ENCODE measurements at regions not wholly inside any gene's neighbourhood (a gene's known extent, or its start where the extent isn't known, plus 50 kb on each side); places are given as distances from the start of the nearest gene placed in this dataset.
"Not testable (repeated sequence)": the region's sequence is repeated elsewhere in the genome, so short reads cannot be mapped to it uniquely, and the experiment has no call there.

DNA sequence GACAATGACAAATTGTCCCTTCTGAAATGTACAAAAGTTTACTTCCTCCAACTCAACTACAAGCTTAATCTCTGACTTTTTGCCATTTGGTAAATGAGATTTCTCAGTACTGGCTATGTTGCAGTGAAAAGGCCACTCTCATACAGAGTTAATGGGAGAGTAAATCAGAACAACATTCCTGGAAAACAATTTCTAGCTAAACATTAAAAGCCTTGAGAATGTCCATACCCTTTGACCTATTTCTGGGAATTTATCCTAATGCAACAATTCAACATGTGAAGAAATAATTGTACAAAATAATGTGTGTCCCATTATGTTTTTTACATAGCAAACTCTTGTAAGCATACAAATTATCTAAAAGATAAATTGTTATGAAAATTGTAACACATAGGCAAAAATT lies 56.3 kb upstream of the SPEF2 start:
- DNase-seq (ENCODE audit: low read depth in 2 of 3, low spot score in 2 of 3) = no peak

DNA sequence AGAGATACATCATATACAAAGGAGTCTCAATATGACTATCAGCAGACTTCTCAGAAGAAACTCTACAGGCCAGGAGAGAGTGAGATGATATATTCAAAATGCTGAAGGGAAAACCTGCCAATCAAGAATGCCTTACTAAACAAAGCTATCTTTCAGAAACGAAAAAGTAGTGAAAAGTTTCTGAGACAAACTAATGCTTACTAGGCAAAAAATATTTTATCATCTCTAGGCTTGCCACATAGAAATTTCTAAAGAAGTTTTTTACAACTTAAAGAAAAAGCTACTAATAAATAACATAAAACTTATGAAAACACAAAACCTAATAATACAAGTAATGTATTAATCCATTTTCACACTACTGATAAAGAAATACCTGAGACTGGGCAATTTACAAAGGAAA lies 59.9 kb upstream of the SPEF2 start:
- DNase-seq (ENCODE audit: low read depth in 2 of 3, low spot score in 2 of 3) = no peak

DNA sequence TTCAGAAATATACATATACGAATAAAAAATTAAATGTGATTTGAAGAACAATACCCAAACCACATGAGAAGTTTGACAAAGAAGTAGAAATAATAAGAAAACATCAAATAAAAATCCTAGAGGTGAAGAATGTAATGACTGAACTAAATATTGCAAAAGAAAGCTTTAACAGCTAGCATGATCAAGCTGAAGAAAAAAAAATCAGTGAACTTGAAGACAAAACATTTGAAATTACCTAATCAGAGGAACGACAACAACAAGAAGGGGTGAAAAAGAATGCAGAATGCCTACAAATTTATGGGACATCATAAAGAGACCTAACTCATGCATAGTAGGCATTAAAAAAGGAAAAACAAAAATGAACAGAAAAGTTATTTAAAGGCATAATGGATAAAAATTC lies 60.5 kb upstream of the SPEF2 start:
- DNase-seq (ENCODE audit: low read depth in 2 of 3, low spot score in 2 of 3) = no peak

DNA sequence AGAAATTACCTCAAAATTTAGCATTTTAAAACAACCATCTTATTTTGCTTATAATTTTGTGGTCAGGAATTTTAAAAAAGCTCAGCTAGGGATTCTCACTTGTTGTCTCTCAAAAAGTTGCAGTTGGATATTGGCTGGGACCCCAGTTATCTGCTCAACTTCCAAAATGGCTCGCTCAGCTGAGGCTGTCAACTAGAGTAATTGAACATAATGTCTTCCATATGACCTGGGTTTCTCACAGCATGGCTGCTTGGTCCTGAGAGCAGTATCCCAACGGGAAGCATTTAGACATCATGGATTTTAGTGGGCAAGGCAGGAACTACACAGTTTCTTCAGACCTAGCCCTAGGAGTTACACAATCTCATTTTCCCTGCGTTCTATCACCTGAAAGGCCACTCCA lies 63.6 kb upstream of the SPEF2 start:
- DNase-seq (ENCODE audit: low read depth in 2 of 3, low spot score in 2 of 3) = no peak

DNA sequence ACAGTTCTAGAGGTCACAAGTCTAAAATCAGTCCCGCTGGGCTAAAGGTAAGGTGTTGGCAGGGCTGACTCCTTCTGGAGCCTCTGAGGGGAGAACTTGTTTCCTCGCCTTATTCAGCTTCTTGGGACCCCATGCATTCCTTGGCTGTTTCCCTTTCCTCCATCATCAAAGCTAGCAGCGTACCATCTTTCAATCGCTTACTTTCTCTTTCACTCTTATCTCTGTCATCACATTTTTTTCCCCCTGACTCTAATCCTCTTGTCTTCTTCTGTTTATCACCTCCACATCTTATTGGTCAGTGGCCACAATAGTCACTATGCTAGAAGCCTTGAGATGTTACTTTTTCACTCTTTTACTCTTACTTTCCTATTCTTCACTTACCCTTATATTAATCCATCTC lies 72.5 kb upstream of the SPEF2 start:
- no peak for DNase-seq (ENCODE audit: low read depth in 2 of 3, low spot score in 2 of 3)

DNA sequence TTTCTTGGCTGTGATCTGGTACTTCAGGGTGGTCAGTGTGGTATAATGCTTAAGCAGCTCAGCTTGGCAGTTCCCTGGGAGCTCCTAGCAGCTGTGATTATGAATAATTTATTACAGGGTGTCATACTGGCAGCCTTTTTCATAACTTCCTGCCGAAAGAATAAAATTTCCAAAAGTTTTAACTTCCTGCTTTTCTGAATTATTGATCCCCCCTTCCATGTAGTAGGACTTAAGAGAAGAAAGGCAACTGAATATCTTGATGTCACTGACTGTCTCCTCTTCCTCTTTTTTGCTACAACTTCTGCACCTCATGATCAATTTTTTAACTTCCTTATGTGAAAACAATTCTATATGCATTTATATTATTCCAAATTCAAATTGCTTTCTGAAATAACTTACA lies 74.3 kb upstream of the SPEF2 start:
- DNase-seq (ENCODE audit: low read depth in 2 of 3, low spot score in 2 of 3) = no peak

DNA sequence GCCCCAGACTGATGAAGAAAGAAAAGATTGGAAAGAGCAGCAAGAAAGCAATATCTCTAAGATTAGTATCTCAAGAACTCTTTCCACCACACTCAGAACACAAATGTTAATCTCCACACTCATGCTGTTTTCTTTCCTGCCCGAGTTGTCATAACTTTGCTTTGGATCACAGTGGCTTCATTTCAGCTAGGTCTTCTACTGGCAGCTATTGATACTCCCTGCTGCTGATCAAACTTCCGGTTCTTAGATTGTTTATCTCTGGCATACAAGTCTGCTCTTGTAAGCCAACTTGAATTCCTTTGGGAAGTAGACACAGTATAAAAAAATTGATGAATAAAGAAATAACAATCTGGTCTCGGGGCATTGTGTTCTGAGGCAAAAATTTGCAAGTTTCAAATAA lies 77.7 kb upstream of the SPEF2 start:
- DNase-seq (ENCODE audit: low read depth in 2 of 3, low spot score in 2 of 3) = no peak

DNA sequence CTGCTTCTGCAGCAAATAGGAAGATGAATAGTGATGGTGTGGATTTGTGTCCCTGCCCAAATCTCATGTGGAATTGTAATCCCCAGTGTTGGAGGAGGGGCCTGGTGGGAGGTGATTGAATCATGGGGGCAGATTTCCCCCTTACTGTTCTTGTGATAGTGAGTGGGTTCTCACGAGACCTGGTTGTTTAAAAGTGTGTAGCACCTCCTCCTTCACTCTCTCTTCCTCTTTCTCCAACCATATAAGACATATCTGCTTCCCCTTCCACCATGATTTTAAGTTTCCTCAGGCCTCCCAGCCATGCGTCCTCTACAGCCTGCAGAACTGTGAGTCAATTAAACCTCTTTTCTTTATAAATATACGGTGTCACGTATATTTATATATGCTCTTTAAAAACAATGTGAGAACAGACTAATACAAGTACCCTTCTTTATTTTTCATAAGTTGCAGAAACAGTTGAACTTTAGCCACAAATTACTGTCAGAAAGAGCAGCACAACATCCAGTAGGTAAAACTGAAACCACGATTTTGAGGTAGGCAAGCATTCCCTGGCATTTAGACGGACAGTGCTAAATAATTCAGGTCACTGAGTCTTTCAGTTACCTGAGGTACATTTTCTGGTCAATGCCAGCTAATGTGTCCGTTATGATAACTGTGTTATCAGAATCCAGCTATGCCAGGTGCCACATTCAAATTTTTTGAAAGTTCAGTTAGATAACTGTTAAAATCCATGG lies 79.3 kb upstream of the SPEF2 start:
- DNase-seq (ENCODE audit: low read depth in 2 of 3, low spot score in 2 of 3) = no peak

DNA sequence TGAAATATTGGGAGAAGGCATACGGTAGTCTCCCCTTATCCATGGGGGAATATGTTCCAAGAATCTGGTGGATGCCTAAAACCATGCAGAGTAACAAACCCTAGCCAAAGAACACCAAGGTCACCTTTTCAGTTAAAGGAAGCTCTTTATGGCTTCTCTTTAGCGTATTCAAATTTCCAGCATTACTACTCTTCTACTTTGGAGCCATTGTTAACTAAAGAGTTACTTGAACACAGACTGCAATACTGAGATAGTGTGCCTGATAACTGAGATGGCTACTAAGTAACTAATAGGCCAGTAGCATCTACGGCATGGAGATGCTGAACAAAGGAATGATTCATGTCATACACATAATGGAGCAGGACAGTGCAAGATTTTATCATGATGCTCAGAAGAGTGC lies 84.5 kb upstream of the SPEF2 start:
- DNase-seq (ENCODE audit: low read depth in 2 of 3, low spot score in 2 of 3) = no peak

DNA sequence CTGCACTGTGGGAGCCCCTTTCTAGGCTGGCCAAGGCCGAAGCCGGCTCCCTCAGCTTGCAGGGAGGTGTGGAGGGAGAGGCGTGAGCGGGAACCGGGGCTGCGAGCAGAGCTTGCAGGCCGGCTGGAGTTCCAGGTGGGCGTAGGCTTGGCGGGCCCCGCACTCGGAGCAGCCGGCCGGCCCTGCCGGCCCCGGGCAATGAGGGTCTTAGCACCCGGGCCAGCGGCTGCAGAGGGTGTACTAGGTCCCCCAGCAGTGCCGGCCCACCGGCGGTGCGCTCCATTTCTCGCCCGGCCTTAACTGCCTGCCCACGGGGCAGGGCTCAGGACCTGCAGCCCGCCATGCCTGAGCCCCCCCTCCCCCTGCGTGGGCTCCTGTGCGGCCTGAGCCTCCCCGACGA lies 86.1 kb upstream of the SPEF2 start:
- DNase-seq (ENCODE audit: low read depth in 2 of 3, low spot score in 2 of 3) = not testable (repeated sequence)

DNA sequence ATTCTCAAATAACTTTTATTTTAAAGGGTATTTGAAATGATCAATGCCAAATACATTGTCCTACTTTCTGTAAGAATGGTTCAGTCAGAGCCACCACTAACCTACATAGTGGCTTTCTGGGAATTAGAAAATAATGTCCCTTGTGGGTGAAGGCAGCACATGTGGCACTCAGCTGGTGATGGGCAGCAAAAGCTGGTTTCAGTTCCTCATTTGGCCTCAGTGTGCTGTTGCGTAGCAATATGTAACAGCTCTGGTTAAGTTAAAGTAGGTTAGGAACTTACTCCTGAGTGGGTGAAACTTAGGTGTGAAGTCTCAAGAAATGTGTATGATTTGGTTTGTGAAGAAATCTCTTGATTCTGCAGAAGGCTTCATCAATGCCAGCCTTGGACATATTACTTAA lies 99.6 kb upstream of the SPEF2 start:
- no peak for DNase-seq (ENCODE audit: low read depth in 2 of 3, low spot score in 2 of 3)

DNA sequence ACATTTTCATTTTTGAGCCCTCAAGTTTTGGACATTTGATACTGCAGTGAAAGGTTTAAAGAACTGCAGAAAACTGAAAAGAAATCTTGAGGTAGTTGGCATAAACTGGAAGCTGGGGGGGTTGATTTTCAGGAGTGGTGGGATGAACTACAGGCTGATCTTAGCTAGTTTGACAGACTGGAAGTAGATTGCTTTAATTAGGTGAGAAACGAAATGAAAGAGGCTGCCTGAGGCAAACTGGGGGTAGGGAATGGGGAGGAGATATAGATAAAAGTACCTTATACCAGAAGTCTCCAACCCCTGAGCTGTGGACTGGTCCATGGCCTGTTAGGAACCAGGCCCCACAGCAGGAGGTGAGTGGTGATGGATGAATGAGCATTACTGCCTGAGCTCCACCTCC lies 101.4 kb upstream of the SPEF2 start:
- no peak for DNase-seq (ENCODE audit: low read depth in 2 of 3, low spot score in 2 of 3)

DNA sequence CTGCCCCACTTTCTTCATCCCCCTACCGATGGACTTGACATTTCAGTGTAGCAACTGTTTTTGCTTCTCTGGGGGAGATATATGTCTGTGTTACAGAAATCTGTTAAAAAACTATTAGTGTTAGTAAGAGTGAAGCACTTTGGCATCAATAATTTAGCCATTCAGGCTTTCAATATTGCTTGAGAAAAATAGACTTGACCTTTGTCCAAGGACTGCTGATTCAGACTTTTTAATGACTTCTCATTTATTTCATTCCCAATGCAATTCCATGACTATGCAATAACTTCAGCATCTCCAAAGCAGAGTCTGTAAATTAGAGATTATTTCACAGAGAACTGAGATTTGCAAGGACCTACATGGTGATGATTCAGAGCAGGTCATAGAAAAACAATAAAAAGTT lies 104.1 kb upstream of the SPEF2 start:
- DNase-seq (ENCODE audit: low read depth in 2 of 3, low spot score in 2 of 3) = no peak

DNA sequence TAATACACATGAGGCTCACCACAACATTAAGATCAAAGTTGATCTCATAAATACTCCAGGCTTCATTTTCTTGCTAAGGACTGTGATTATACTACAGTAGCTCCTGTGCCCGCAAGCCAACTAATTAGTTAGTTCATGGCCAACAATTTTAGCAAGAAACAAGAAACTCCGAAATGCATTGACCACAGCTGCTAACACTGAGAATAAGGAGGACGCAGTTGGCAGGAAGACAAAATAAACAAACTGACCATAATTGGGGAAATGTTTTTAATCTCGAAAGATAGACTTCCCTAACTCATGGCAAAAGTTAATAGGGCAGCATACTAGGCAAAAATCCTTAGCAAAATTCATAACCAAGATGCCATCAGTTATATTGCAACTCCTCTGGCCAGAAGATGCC lies 115.5 kb upstream of the SPEF2 start:
- no peak for DNase-seq (ENCODE audit: low read depth in 2 of 3, low spot score in 2 of 3)

DNA sequence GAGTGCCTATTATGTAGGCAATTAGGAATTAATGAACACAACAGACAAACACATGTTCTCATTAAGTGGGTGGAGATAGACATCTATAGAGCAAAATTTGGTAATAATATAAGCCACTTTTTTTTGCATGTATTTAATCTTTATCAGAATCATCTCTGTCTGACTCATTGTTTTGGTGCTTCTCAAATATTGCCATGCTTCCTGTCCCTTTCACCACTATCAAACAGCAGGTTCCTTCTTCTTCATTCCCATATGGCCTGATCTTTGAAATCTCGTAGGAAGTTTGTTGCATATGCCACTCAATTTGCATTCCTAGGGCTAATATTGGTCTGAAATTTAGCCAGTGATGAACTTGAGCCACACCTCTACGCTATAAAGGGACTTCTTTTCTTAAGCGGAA lies 128.9 kb upstream of the SPEF2 start:
- DNase-seq (ENCODE audit: low read depth in 2 of 3, low spot score in 2 of 3) = no peak

DNA sequence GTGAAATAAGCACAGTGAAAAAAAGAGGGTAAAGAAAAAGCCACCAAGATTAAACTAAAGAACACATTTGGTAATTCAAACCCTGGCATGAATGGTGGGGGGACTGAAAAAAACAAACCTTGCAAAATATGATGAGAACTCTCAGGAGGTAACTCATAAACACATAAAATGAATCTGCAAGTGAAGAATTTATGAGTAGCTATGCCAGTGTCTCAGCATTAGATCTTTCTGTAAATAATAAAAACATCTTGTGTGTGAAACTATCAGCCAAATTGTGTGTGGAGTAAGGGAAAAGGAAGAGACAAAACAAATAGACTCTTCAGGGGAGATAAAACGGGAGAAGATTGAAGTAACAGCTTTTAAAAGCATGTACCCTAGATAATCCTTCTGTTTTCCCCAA lies 129.6 kb upstream of the SPEF2 start:
- no peak for DNase-seq (ENCODE audit: low read depth in 2 of 3, low spot score in 2 of 3)

DNA sequence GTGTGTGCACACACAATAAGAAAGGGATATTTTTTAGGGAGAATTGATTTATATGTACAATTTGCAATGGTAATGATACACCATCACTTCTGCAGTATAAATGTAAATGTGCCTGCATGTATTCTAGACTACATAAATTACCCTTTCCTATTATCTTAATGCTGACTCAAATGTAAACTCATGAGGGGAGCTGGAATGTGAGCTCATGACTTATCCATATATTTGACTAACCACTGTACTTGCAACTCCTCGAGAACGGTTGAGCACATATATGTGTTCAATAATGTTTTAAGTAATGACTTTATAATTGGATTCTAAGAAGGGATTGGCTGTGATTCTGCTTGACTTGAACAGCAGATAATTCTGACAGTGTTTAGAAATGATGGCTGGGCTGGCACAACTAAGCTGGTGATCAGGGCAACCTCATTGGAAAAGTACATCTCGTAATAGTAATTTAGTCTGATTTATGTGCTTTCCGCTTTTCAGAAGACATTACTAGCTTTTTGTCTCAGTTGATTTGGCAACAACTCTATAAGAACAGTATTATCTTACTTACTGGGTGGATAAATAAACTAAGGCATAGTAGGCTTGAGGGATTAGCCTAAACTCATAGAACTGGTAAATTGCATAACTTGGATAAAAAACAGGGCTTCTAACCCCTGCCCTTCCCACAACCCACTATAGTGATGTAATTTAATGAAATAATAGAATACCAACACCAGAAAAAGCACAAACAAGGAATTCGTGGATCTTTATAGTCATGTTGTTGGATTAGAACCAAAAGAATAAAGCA lies 130.2 kb upstream of the SPEF2 start:
- no peak for DNase-seq (ENCODE audit: low read depth in 2 of 3, low spot score in 2 of 3)

DNA sequence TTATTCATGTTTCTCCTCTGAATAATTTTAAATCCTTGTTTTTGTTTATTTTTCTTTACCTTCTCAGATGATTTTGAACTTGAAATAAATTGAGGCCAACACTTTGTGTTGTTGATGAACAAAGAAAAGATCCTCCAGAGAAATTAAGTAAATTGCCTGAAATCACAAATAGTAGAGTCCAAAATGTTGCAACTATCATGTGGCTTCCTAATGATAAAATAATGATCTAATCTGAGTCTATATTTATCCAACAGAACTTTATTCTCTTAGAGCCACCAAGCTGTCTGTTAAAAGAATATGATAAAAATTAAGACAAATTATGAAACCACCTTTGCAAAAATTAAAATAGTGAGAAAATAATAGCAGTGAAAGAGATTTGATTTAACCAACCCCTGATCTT lies 132.2 kb upstream of the SPEF2 start:
- no peak for DNase-seq (ENCODE audit: low read depth in 2 of 3, low spot score in 2 of 3)

DNA sequence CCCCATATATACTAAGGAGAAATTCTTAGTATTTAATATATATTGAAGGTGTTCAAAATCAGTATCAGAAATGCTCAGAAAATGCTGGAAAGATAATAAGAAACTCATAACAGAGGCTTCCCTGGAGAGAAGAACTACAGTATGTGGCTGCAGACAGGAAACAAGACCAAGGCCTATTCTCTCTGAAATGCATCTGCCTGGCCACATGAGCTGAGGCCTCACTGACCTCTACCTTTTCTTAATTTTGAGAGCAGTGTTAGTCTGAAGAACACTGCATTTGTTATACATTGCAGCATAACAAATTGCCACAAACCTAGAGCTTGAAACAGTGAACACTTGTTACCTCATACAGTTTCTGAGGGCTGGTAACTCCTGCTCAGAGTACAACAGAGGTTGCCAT lies 133.4 kb upstream of the SPEF2 start:
- DNase-seq (ENCODE audit: low read depth in 2 of 3, low spot score in 2 of 3) = no peak

DNA sequence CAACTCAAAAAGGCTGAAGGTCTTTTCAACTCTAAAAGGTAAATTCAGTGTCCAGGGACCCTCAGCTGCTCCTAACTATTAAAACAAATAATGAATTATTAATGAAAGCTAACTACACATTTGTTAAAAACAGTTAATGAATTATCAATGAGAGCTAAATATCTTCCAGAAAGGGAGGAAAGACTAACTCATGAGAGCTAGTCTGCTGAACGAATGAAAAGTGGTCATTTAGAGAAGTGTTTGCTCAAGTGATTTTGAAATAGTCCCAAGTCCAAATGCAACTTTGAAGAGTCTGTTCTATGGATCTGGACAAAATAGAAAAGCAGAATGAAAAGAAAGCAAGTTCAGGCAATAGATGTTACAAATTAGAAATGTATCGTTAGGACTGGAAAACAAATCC lies 133.9 kb upstream of the SPEF2 start:
- no peak for DNase-seq (ENCODE audit: low read depth in 2 of 3, low spot score in 2 of 3)

DNA sequence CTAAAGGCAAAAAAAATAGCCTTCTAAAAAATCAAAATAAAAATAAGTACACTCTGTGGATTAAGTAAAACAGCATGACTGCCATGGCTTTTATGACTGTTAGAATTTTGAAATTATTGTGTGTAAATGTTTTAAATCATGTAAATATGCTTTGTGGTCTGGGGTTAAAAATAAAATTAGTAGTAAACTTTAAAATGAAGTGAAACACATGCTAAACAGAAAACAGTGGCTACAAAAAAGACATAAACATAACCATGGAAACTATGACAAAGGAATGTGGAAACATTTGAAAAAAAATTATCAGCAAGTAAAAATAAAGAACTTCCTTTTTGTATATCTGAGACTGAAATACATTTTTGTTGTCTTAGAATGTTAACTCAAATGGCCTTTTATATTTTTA lies 134.5 kb upstream of the SPEF2 start:
- no peak for DNase-seq (ENCODE audit: low read depth in 2 of 3, low spot score in 2 of 3)

DNA sequence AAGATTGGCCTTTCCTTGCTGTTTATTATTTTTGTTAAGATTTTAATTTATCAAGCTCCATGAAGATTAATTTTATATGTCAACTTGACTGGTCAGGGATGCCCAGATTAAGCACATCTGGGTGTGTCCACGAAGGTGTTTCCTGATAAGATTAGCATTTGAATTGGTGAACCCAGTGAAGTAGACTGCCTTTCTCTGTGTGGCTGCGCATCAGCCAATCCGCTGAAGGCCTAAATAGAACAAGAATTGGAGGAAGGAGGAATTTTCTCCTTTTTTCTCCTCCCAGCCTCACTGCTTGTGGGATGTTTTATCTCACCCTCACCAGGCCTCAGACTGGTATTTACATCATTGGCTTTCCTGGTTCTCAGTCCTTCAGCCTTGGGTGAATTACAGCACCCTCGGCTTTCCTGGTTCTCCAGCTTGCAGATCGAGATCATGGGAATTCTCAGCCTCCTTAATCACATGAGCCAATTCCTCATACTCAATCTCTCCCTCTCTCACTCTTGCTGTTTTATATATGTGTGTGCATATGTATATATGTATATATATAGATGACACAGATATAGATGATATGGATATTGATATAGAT lies 135.4 kb upstream of the SPEF2 start:
- DNase-seq (ENCODE audit: low read depth in 2 of 3, low spot score in 2 of 3) = no peak
